ENCODE measurements at regions not wholly inside any gene's neighbourhood (a gene's known extent, or its start where the extent isn't known, plus 50 kb on each side); places are given as distances from the start of the nearest gene placed in this dataset.

GRCh38 chr15:88985547-88986393, 72.6 kb upstream of the MFGE8 start (continued):
- TF ChIP-seq SIN3A (conservative IDR thresholded peaks at IDR 0.05 in 1 of 2, IDR thresholded peaks at IDR 0.05 in 1 of 2; ENCODE audit: low read depth in 1 of 2, low read length in 2 of 2) = 0 out of 4 replicates have a peak, but pooled peaks of 1 of the 2 experiments have one; percentile 36
- TF ChIP-seq ATF2 (IDR thresholded peaks at IDR 0.05; ENCODE audit: low read length) = no peak
- TF ChIP-seq YY1 (IDR thresholded peaks at IDR 0.05; ENCODE audit: low read depth, low read length) = peak; percentile 98
- TF ChIP-seq SP4 (IDR thresholded peaks at IDR 0.05; ENCODE audit: low read length) = peak; percentile 36; the same call in 1 of the 2 replicates
- TF ChIP-seq BCL11A (IDR thresholded peaks at IDR 0.05; ENCODE audit: low read depth in 2 of 2, low read length in 2 of 2) = no peak
- no peak for TF ChIP-seq NANOG (IDR thresholded peaks at IDR 0.05; ENCODE audit: insufficient read depth, low read depth, low read length, poor library complexity, severe bottlenecking)

Data from H1 (cell line).